GM12865 (cell line): ENCODE measurements at regions not wholly inside any gene's neighbourhood (a gene's known extent, or its start where the extent isn't known, plus 50 kb on each side); places are given as distances from the start of the nearest gene placed in this dataset.

Source experiments
- DNase-seq: peaks from one replicate; pipeline ENCODE4 v3.0.0; 2010; ENCODE audit warnings: low read depth
- H3K4me3 ChIP-seq: 2 replicates; pipeline ENCODE4 v1.5.1; 2011; ENCODE audit warnings: mild to moderate bottlenecking, low read depth, low read length, control low read depth
- CTCF ChIP-seq: IDR thresholded peaks from 2 replicates; pipeline ENCODE4 v1.5.1; 2011; ENCODE audit warnings: low read length, control low read depth, low read depth, inconsistent platforms; ENCODE audit not compliant: insufficient read depth; ENCODE audit errors: missing control alignments

- TF ChIP-seq CTCF, result no peak
- no peak for DNase-seq
- H3K4me3 ChIP-seq, result no peak overlapping the region
Measured at GRCh38 chr16:73321853-73322252, 273.9 kb upstream of the ZFHX3 start.

DNA sequence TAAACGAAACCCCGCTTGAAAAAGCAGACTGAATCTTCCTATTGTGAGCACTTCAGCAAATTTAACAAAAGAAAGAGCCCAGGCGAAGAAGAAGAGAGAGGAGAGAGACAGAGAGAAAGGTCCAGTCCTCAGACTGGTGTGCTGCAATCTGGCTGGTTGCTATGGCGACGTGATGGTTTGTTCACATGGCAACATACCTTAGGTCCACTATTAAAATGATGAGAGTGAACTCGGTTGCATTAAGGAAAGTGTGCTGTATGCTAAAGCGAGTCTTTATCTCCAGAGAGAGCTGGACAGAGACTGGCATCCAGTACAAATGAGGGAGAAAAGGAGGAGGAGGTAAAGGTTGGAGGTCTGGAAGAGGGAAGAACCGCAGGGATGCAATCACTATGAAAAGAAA, 271.8 kb upstream of the ZFHX3 start:
- no peak overlapping the region for H3K4me3 ChIP-seq
- DNase-seq, result peak; percentile 23
- TF ChIP-seq CTCF, result no peak

DNA sequence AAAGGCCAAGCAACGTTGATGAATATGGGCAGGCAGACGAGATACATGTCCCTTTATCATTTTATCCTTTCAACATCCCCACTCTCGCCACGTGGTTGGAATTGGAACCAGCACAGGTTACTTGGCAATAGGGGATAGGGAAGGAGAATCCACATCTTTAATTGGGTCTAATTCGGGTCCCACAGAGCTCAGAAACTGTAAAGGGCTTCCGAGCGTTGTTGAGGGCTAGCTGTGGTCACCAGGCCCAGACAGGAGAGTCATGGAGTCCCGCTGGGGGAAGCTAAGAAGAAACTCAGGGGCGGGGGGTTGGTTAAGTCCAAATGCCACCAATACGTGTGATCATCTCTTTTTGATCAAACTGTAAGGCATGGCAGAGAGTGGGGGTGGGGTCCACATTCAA, 271.3 kb upstream of the ZFHX3 start:
- DNase-seq, result no peak
- TF ChIP-seq CTCF, result no peak
- no peak overlapping the region for H3K4me3 ChIP-seq

GRCh38 chr16:73317321-73317857, 269.5 kb upstream of the ZFHX3 start:
- no peak for DNase-seq
- no peak for TF ChIP-seq CTCF

DNA sequence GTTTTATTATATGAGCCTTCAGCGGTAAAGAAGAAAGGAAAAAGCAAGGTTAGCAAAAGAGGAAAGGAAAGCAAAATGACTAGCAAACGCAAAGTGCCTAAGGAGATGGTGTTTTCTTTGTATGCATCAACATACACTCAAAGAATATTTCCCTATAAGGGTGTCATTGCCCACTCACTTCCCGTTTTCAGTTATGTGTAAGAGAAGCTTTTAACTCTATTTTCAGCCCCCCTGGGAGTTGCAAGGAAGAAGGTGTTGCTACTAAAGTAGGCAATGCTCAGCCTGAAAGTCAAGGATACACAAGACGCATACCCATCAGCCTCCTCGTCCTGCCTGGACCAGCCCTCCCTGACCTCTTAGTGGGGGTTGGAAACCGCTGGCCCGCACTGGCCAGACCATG, 267.7 kb upstream of the ZFHX3 start:
- no peak for TF ChIP-seq CTCF
- no peak overlapping the region for H3K4me3 ChIP-seq
- peak; percentile 77 for DNase-seq

More at GRCh38 chr16:73317321-73317857, 269.5 kb upstream of the ZFHX3 start:
- H3K4me3 ChIP-seq, result no peak overlapping the region

DNA sequence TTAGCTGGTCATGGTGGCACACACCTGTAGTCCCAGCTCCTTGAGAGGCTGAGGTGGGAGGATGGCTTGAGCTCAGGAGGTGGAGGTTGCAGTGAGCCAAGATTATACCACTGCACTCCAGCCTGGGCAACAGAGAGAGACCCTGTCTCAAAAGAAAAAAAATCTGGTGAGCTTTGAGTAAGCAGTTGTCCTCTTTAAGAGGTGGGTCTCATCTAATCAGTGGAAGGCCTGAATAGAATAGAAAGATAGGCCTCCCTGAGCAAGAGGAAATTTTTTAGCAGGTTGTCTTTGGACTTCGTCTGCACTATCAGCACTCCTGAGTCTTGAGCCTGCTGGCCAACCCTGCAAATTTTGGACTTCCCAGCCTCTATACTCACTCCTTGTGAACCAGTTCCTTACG, 266.0 kb upstream of the ZFHX3 start:
- DNase-seq, result no peak
- no peak for TF ChIP-seq CTCF

More for the DNA sequence above, 266.0 kb upstream of the ZFHX3 start:
- H3K4me3 ChIP-seq, result no peak overlapping the region
